AML-193 (cell line): ENCODE measurements at regions not wholly inside any gene's neighbourhood (a gene's known extent, or its start where the extent isn't known, plus 50 kb on each side); places are given as distances from the start of the nearest gene placed in this dataset.
"Not testable (repeated sequence)": the region's sequence is repeated elsewhere in the genome, so short reads cannot be mapped to it uniquely, and the experiment has no call there.

Source experiments
- DNase-seq, 2 experiments: peaks; one replicate each; lab custom pipeline; 2025; lab: John Stamatoyannopoulos, UW

DNA sequence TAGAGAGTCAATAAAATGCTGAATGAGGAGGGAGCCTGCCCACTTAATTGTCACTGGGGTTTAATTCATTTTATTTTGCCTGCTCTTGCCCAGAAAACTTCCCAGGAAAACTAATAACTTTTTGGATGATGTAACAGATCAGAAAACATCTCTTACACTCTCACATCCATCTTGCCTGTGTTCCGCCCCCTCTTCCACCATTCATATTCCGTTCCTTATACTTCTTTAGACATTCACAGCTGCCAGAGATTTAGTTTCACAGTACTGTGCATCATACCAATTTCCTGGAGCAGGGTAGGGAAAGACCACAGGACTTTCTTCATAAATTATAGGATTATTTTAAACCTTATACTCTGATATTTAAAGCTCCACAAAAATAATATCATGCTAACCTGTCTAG lies 776.1 kb upstream of the SOX11 start:
- DNase-seq, result no peak

DNA sequence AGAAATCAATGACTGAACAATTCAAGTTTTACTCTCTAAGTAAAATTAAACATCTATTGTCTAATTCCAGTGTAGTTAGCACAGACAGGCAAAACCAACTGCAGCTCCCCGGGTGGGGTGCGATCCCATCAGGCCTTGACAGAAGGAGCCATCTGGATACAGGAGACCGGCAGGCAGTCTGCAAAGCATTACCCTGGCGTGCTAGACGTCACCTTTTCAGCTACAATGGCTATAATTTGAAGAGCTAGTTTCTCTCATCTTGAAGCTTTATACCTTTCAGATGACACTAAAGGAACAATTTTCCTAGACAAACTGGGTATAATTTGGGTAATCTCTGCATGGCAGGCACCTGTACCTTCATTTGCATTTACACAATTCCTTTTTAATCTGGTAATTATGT lies 761.5 kb upstream of the SOX11 start:
- no peak for DNase-seq

DNA sequence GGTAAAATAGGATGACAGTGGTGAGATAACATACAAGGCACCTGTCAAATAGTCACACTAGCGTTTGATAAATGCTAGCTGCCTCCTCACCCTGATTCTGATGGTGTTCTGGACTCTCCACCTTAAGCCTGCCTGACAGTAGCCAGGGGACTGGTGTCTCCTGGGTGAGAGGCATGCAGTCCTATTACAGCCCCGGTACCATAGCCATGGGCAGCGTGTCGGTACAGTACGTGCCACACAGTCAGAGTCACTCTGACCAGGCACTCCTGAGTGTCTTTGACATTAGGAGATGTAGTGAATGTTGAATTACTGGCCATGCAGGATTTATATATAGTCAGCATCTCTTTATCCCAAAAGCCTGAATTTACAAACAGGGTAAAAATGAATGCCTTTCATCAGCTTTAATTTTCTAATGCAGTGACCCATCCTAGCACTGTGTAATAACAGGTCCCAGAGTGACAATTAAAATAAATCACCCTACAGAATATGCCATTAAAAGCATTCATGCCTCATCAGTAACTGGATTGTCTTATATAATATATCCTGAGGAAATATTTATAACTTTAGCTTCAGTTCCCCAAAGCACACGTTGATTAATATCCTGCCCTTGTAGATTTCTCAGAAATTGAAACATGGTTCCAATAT lies 760.3 kb upstream of the SOX11 start:
- no peak for DNase-seq

DNA sequence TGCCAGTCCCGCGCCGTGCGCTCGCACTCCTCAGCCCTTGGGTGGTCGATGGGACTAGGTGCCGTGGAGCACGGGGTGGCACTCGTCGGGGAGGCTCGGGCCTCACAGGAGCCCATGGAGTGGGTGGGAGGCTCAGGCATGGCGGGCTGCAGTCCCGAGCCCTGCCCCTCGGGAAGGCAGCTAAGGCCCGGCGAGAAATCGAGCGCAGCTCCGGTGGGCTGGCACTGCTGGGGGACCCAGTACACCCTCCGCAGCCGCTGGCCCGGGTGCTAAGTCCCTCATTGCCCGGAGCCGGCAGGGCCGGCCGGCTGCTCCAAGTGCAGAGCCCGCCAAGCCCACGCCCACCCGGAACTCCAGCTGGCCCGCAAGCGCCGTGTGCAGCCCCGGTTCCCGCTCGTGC lies 756.9 kb upstream of the SOX11 start:
- DNase-seq, result not testable (repeated sequence)

DNA sequence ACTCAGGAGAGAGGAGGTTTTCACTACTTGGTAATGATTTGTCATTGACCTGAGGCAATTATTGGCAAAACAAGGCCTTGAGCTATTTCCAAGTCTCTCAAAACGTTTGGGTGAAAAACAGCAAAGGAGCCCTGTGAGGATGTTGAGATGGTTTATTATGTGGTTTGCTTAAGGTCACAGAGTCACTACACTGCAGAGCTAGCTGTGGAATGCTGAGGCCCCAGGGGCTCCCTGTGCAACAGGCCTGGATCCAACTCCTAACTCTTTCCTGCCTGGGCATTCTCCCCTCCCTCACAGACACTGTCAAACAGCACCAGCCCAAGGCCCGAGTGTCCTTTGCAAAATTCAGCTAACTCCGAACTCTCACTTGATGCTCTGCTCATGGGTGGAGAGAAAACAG lies 754.6 kb upstream of the SOX11 start:
- DNase-seq, result no peak

DNA sequence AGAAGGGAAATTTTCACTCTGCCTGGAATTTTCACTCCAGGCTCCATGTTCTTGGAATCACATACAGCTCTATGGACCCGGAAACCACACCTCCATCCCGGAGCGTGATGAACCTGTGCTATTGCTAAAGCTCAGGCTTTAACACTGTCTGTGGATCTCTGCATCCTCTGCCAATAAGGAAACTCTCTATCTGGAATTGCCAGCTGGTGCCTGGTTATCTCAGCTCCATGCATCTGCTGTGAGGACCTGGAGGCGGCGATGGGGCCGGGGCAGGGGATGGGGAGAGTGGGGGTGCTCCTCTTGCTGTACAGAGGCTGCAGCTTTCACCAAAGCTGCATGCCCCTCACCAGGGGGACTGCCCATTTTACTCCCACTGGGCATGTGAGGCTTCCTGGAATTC lies 754.0 kb upstream of the SOX11 start:
- DNase-seq, result no peak

DNA sequence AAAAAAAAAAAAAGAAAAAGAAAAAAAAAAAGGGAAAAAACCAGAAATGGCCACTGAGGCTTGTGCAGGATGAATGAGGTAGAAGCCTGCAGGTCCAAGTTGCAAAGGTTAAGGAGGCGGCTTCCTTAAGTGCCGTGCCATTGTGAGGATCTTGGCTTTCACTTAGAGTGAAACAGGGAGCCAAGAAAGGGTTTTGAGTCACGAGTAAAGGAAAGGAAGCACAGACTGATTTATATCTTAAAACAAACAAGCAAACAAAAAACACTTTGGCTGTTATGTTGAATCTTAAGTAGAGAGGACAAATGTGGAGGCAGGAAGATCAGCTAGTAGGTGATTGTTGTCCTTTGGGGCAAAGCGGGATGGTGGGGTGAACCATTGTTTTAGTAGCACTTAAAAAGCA lies 749.7 kb upstream of the SOX11 start:
- DNase-seq, result no peak

DNA sequence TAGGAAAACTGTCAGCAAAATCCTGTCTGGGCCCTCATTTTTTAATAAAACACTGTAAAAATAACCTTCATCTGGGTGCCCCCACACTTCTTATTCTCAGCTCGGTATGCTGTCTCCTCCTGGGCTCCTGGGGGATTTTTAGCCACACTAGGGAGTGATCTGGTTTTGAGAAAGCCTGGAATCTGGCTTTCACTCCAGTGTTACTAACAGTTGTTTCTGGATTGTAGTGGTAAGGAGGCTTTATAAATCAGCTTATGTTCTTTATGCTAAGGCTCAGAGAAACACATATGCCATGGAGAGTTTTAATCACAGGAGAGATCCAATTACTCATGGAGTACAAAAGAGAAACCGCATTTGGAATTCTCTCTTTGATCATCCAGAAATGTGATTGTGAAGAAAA lies 744.3 kb upstream of the SOX11 start:
- DNase-seq, result no peak

DNA sequence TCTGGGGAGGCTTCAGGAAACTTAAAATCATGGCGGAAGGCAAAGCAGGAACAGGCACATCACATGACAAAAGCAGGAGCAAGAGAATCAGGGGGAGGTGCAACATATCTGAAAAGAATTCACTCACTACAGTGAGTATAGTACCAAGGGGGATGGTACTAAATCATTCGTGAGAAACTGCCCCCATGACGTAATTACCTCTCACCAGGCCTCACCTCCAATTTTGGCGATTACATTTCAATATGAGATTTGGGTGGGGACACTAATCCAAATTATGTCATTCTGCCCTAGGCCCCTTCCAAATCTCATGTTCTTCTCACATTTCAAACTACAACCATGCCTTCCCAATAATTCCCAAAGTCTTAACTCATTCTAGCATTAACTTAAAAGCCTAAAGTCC lies 740.8 kb upstream of the SOX11 start:
- no peak for DNase-seq

DNA sequence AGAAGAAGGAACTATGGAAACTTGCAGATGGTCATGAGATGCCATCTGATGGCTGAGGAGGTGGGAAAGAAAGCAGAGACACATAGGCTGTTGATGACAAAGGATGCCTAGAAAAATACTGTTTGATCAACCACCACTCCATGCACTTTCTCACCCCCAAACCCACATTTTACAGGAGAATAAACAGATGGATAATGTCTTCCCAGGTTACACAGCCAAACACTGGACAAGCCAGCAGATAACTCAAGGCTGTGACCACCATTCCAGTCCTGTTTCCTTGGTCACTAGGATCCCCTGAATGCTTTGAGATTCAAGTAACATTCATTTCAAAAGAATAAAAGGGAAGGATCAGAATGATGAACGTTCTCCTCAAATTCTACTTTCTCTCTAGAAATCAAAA lies 733.0 kb upstream of the SOX11 start:
- no peak for DNase-seq

DNA sequence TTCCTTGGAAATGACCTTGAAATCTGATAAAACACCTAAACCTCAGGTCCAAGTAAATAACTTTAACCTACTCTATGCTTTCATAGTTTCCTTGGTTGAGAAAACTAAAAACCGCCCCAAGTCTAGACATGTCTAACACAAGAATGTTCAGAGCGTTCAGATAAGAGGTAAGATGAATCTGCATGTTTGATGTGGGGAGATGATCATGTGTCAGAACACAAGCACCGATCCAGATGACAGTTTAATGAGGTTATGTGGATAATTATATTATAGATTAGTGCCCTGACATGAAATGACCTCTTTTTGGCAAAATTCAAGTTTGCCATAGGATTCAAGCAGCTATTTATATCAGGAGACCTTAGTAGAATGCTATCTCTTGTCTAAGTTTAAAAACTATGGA lies 729.8 kb upstream of the SOX11 start:
- no peak for DNase-seq

DNA sequence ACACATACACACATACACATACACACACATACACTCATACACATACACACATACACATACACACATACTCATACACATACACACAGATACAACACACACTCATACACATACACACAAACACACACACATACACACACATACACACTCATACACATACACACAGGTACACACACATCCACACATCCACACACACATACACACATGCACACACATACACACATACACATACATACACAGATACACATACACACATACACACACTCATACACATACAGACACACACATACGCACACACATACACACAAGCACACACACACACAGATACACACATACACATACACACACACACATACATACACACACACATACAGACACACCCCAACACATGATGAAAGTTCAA lies 729.1 kb upstream of the SOX11 start:
- DNase-seq, result no peak

DNA sequence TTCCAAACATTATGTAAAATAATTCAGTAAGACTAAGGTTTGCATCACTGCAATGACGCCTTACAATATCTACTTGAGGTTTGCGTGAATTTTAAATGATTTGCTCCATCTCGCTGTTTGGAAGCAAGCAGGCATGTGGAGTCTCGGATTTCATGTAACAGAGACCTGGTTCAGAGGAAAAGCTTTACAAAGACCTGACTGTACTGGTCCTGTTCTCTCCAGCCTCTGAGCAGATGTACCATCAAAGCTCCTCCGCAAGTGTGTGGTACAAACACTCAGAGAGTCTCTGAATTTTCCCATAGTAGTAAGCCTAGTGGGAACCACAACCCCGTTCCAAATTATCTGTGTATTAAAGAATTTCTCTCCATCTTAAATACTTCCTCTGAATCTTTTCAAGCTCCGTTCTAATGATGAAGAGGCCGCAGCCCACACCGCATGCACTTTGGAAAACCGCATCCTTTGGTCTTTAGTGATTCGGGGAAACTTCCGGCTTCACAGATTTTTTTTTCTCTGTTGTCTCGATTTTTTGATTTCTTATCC lies 728.1 kb upstream of the SOX11 start:
- no peak for DNase-seq

DNA sequence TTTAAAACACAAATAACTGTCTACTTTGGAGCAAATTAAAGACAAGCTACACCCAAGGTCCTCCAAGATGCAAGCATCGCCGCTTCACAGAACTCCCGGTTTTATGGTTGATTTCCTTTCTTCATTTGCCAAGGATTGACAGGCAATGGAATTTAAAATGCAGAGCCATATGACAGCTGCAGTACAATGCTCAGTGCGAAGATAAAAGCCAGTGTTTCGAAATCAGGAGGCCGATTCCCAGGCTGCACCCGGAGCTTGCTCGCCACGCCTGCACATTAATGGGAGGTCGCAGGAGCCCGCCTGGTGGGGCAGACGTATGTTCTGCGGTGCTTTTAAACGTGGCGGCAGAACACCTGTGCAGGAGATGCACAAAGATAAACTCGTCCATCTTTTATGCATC lies 727.6 kb upstream of the SOX11 start:
- no peak for DNase-seq

DNA sequence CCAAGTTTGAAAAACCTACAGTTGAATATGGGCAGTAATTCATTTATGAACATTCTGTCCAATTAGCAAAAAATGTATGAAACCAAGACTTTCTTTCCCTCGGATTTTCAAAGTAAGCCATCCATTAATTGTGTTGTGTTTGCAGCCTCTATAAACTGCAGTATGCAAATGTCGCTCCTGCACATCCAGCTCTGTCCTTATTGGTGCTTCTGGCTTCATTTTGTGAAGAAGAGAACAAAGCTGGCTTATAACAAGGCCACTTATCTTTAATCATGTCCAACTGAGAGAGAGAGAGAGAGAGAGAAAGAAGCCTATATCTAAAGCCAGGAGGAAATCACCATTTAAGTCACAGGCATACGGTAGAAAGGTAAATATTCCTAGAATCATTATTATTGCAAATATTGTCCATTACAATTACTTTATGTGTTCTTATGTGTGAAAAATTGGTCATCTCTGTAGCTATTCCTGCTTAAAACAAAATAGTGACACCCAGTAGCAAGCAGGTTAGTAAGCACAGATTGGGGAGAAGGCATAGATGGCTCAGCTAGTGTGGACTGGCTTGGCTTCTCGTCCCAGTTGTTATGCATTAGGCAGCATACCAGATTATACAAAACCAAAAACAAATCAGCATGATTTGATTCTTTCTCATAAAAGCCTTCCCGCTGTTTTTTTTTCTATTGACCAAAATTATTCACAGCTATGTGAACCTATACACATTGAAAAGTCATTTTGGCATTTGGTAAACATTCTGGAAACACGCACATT lies 726.4 kb upstream of the SOX11 start:
- DNase-seq, result no peak

DNA sequence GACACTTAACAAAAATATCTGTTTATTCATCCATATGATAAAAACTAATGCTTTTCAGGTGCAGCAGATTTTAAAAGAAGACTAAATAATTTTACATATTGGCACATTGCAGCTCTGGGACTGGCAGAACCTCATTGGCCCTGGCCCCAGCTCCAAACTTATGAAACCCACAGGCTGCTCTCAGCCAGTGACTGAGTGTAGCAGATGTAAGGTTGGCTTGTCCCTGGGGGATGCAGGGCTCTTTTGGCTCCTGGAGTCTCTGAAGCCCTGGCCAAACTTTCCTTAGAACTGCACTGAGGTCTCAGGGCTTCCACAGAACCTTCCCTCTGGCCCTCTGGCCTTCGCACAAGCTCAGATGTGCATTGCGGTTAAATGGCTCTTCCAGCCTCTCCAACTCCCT lies 725.0 kb upstream of the SOX11 start:
- DNase-seq, result no peak

DNA sequence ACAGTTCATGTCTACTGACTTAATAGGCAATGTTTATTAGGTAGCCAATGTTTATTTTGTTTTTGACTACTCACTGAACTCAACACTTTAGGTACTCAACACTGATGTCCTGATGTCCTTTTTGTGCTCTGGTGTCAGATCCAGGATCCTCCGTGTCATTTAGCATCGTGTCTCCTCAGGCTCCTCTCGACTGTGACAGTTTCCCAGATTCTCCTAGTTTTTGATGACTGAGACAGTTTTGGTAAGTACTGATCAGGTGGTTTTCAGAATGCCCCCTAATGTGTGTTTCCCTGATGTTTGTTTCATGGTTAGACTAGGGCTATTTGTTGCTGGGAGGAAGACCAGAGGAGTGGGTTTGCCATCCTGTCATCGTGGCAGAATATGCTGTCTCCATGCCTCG lies 719.7 kb upstream of the SOX11 start:
- no peak for DNase-seq

DNA sequence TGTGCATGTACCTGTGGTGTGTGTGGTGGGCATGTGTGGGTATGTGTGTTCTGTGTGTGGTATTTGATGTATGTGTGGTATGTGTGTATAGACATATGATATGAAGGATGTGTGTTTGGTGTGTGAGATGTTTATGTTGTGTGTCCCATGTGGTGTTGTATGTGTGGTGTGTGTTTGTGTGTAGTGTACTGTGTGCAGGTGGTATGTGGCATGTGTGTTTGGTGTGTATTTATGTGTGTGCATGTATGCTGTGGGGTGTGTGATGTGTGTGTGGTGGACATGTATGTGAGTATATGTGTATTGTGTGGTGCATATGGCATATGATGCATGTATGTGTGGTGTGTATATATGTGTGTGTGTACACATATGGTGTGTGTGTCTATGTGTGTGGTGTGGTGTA lies 718.8 kb upstream of the SOX11 start:
- no peak for DNase-seq

DNA sequence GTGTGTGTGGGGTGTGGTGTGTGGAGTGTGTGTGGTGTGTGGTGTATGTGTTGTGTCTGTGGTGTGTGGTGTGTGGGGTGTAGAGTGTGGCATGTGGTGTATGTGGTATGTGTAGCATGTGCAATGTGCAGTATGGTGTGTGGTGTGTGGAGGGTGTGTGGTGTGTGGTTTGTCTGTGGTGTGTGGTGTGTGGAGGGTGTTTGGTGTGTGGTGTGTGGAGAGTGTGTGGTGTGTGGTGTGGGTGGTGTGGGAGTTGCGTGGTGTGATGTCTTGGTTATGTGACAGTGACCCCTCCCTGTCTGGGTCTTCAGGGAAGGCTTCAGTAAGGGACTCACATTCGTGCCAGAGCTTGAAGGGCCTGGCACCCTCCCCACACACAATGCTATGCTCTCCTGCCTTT lies 718.2 kb upstream of the SOX11 start:
- DNase-seq, result no peak

DNA sequence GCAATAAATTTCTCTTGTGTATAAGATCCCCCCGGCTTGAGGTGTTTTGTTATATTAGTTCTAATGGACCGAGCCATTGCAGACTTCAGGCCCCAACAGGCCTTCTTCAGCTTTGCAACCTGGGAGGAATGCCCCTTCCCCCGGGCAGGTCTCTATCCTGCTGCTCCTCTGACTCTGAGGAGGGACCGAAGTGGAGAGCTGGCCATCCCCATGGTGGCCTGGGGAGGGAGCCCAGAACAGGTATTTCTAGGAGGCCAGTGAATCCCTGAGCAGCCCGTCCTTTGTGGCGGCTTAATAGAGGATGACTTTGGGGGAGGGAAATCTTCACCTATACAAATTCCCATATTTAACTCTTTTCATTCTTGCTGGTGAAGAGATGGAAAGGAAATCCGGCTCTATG lies 715.8 kb upstream of the SOX11 start:
- DNase-seq, result no peak

DNA sequence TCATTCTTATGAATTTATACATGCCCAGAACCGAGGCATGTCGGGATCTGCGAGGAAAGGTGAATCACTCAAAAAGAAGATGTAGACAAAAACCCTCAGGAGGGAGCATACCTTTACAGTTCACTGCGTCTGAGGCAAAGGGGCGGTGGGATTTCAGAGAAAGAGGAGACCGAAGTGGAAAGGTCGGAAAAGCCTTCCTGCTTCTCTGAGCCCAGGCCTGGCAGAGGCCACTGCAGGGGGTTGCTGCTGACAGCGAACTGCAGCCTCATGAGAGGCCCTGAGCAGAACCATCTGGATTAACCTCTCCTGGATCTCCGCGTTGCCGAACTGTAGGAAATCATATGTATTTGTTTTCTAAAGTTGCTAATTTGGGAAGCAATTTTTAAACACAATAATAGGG lies 713.1 kb upstream of the SOX11 start:
- no peak for DNase-seq

DNA sequence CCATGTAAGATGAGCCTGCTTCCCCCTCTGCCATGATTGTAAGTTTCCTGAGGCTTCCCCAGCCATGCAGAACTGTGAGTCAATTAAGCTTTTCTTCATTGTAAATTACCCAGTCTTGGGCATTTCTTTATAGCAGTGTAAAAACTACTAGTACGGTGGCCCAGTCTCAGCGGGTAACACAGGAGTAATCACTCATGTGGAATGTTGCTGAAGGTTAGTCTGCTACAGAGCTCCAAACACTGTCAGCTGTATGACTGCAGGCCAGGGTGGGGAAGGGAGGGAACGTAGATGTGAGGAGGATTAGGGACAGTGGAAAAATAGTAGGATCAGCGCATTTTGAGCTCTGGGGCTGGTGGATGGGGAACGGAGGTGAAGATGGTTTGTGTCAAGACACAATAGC lies 711.2 kb upstream of the SOX11 start:
- no peak for DNase-seq

DNA sequence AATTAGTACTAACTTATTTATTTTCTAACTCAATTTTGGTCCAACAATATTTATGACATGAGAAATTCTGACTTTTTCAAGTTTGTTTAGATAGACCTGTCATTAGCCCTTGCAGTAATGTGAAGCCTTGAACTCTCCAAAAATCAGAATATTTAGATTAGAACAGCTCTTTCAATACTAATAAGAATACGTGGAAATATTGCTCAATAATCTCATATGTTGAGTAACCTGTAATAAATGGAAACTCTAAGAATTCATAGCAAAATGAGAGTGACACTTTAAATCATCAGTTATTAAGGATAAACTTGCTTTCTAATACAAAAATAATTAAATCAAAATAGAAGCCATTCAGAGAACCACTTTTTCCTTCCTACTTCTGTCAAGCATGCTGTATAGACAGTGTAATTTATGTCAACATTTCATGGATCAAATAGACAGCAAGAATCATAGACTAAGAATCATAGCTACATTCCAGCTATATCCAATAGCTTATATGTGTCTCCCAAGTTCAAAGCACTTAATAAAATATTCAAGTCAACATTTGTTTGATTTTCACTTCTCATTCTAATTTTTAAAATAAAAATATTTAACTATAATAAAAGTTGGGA lies 710.3 kb upstream of the SOX11 start:
- no peak for DNase-seq
